Sigmoid colon (tissue), 6 donors: ENCODE measurements at regions not wholly inside any gene's neighbourhood (a gene's known extent, or its start where the extent isn't known, plus 50 kb on each side); places are given as distances from the start of the nearest gene placed in this dataset.
"Not testable (repeated sequence)": the region's sequence is repeated elsewhere in the genome, so short reads cannot be mapped to it uniquely, and the experiment has no call there.

ENCODE experiments used
- DNase-seq: peaks from one replicate; pipeline ENCODE4 v3.0.0-alpha.2; 2019
- H3K27ac ChIP-seq, 4 donors: fragments of 200-600 bp; sonication (generic); one replicate each; pipeline ENCODE4 v1.5.1; 2016 to 2019; ENCODE audit warnings: mild to moderate bottlenecking in 1 of 4
- H3K27me3 ChIP-seq, 3 donors: fragments of 200-600 bp; sonication (generic); one replicate each; pipeline ENCODE4 v1.5.1; 2019; ENCODE audit warnings: mild to moderate bottlenecking in 1 of 3
- H3K36me3 ChIP-seq, 4 donors: fragments of 200-600 bp; sonication (generic); one replicate each; pipeline ENCODE4 v1.5.1; 2016 to 2019
- H3K4me1 ChIP-seq, 4 donors: fragments of 200-600 bp; sonication (generic); one replicate each; pipeline ENCODE4 v1.5.1; 2017 to 2019
- H3K4me3 ChIP-seq, 4 donors: fragments of 200-600 bp; sonication (generic); one replicate each; pipeline ENCODE4 v1.5.1; 2017 to 2019; ENCODE audit warnings: mild to moderate bottlenecking in 2 of 4, moderate library complexity in 1 of 4
- H3K9me3 ChIP-seq, 4 donors: fragments of 200-600 bp in 3 of 4; sonication (generic) in 3 of 4; one replicate each; pipeline versions ENCODE4 v1.5.1 to v1.6.1; 2013 to 2019
- CTCF ChIP-seq, 4 experiments: fragments of 450-650 bp in 3 of 4; fragments of 200-600 bp in 1 of 4; IDR thresholded peaks; one replicate each; pipeline ENCODE4 v1.5.1; 2016 to 2019; ENCODE audit warnings: antibody characterized with exemption in 4 of 4, mild to moderate bottlenecking in 3 of 4, moderate library complexity in 2 of 4
- EP300 ChIP-seq, 4 donors: sonication (generic); formaldehyde crosslinking; IDR thresholded peaks; one replicate each; pipeline ENCODE4 v1.6.1; 2017; ENCODE audit warnings: antibody characterized with exemption in 4 of 4
- POLR2A ChIP-seq, 2 donors: fragments of 450-650 bp; IDR thresholded peaks; one replicate each; pipeline ENCODE4 v1.6.1; 2016; ENCODE audit warnings: antibody characterized with exemption in 2 of 2, mild to moderate bottlenecking in 2 of 2, moderate library complexity in 2 of 2
- POLR2AphosphoS5 ChIP-seq, 4 donors: sonication (generic); formaldehyde crosslinking; IDR thresholded peaks; one replicate each; pipeline ENCODE4 v1.6.1; 2017; ENCODE audit warnings: antibody characterized with exemption in 4 of 4
- WGBS, 2 donors: extraction: QIAGEN DNeasy Blood & Tissue Kit; methylation state at CpG; one replicate each; pipeline ENCODE4 v1.1.7; 2013; 5-methylcytosine and 5-hydroxymethylcytosine counted together
- intact Hi-C: fragments of 100-400 bp; cut with DNase I; formaldehyde crosslinking; loops from one replicate; pipeline ENCODE4 v1.15.1; 2023
- donor health status: healthy with polysubstance abuse.
- donor health status: healthy.

GRCh38 chr5:92237896-92238295 is 854.8 kb upstream of the ARRDC3 start:
- Histone ChIP-seq H3K4me1 (no peaks in the 10 kb centered on the region), H3K9me3 (no peaks in the 10 kb centered on the region), H3K27me3 (no peaks in the 10 kb centered on the region), H3K4me3 (no peak overlapping the region), H3K27ac (no peak overlapping the region), H3K36me3 (no peaks in the 10 kb centered on the region)
- intact Hi-C loops, result no loop called here
- 91% methylated on average over 2 of the region's 2 CpGs for WGBS, 2 donors
- TF ChIP-seq POLR2AphosphoS5 (IDR thresholded peaks at IDR 0.05) (no peak), POLR2A (IDR thresholded peaks at IDR 0.05) (no peak), CTCF (IDR thresholded peaks at IDR 0.05) (no peak), EP300 (IDR thresholded peaks at IDR 0.05) (no peak)
- no peak for DNase-seq

- no peak for DNase-seq
- Histone ChIP-seq H3K4me3 (no peak overlapping the region), H3K4me1 (no peaks in the 10 kb centered on the region), H3K27me3 (no peaks in the 10 kb centered on the region), H3K27ac (no peak overlapping the region), H3K36me3 (no peaks in the 10 kb centered on the region), H3K9me3 (no peaks in the 10 kb centered on the region)
- WGBS, 2 donors, result 70 to 72% methylated on average over 1 of the region's 1 CpG
- intact Hi-C loops, result no loop called here
- no peak for TF ChIP-seq POLR2AphosphoS5 (IDR thresholded peaks at IDR 0.05)
- no peak for TF ChIP-seq EP300 (IDR thresholded peaks at IDR 0.05)
- no peak for TF ChIP-seq POLR2A (IDR thresholded peaks at IDR 0.05)
- no peak for TF ChIP-seq CTCF (IDR thresholded peaks at IDR 0.05)
These were observed 839.3 kb upstream of the ARRDC3 start for GRCh38 chr5:92222449-92222848.

GRCh38 chr5:92216852-92217251 is 833.7 kb upstream of the ARRDC3 start:
- H3K36me3 ChIP-seq, H3K4me1 ChIP-seq, H3K4me3 ChIP-seq, H3K27me3 ChIP-seq, DNase-seq, H3K9me3 ChIP-seq, intact Hi-C loops, H3K27ac ChIP-seq: not testable (repeated sequence)
- WGBS, 2 donors, result 72 to 86% methylated on average over 2 of the region's 2 CpGs

- Histone ChIP-seq H3K27ac (no peak overlapping the region), H3K9me3 (no peaks in the 10 kb centered on the region), H3K4me3 (no peak overlapping the region), H3K36me3 (no peaks in the 10 kb centered on the region), H3K4me1 (no peaks in the 10 kb centered on the region), H3K27me3 (no peaks in the 10 kb centered on the region)
- intact Hi-C loops, result no loop called here
- no peak for DNase-seq
- WGBS, 2 donors, result 86 to 97% methylated on average over 1 of the region's 1 CpG
- TF ChIP-seq EP300 (IDR thresholded peaks at IDR 0.05), result no peak
- no peak for TF ChIP-seq POLR2AphosphoS5 (IDR thresholded peaks at IDR 0.05)
- no peak for TF ChIP-seq CTCF (IDR thresholded peaks at IDR 0.05)
- TF ChIP-seq POLR2A (IDR thresholded peaks at IDR 0.05), result no peak
These were observed 832.0 kb upstream of the ARRDC3 start for GRCh38 chr5:92215116-92215515.

GRCh38 chr5:92208265-92208664 is 825.1 kb upstream of the ARRDC3 start:
- Histone ChIP-seq H3K27ac (no peak overlapping the region), H3K27me3 (no peaks in the 10 kb centered on the region), H3K4me3 (no peak overlapping the region), H3K9me3 (peaks cover 0 to 3% (median 0%) of the 10 kb centered on the region in 4 donors), H3K4me1 (no peaks in the 10 kb centered on the region), H3K36me3 (no peaks in the 10 kb centered on the region)
- TF ChIP-seq EP300 (IDR thresholded peaks at IDR 0.05), result no peak
- DNase-seq, result no peak
- intact Hi-C loops, result no loop called here
- 87 to 91% methylated on average over 3 of the region's 3 CpGs for WGBS, 2 donors

GRCh38 chr5:92207151-92207550 is 824.0 kb upstream of the ARRDC3 start:
- TF ChIP-seq POLR2AphosphoS5 (IDR thresholded peaks at IDR 0.05) (no peak), EP300 (IDR thresholded peaks at IDR 0.05) (no peak), CTCF (IDR thresholded peaks at IDR 0.05) (no peak), POLR2A (IDR thresholded peaks at IDR 0.05) (no peak)
- intact Hi-C loops, result no loop called here
- Histone ChIP-seq H3K9me3 (peaks cover 0 to 3% (median 0%) of the 10 kb centered on the region in 4 donors), H3K27ac (no peak overlapping the region), H3K4me1 (no peaks in the 10 kb centered on the region), H3K27me3 (no peaks in the 10 kb centered on the region), H3K36me3 (no peaks in the 10 kb centered on the region), H3K4me3 (no peak overlapping the region)
- 38 to 44% methylated on average over 2 of the region's 2 CpGs for WGBS, 2 donors
- no peak for DNase-seq
